ENCODE measurements at regions not wholly inside any gene's neighbourhood (a gene's known extent, or its start where the extent isn't known, plus 50 kb on each side); places are given as distances from the start of the nearest gene placed in this dataset.

DNA sequence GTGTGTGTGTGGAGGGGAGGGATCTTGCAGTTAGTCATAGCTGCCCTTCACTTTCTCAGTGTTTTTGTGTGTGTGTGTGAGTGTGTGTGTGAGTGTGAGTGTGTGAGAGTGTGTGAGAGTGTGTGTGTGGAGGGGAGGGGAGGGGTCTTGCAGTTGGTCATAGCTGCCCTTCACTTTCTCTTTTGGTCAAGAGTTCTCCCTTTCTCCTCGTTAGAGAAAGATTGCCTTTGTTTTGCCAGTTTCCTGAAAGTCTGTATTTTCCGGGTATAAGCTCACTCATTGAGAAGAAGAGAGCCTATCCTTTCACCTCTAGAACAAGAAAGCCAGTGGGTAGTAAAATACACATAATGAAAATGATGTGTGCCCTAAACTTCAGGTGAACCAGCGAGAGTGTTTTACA, 75.2 kb upstream of the ENPP6 start:
- TF ChIP-seq, protein P1, sequence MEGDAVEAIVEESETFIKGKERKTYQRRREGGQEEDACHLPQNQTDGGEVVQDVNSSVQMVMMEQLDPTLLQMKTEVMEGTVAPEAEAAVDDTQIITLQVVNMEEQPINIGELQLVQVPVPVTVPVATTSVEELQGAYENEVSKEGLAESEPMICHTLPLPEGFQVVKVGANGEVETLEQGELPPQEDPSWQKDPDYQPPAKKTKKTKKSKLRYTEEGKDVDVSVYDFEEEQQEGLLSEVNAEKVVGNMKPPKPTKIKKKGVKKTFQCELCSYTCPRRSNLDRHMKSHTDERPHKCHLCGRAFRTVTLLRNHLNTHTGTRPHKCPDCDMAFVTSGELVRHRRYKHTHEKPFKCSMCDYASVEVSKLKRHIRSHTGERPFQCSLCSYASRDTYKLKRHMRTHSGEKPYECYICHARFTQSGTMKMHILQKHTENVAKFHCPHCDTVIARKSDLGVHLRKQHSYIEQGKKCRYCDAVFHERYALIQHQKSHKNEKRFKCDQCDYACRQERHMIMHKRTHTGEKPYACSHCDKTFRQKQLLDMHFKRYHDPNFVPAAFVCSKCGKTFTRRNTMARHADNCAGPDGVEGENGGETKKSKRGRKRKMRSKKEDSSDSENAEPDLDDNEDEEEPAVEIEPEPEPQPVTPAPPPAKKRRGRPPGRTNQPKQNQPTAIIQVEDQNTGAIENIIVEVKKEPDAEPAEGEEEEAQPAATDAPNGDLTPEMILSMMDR (IDR thresholded peaks at IDR 0.05), result no peak
- no peak for TF ChIP-seq POLR2A (IDR thresholded peaks at IDR 0.05)

Data from right lobe of liver (tissue), 4 donors.